Astrocyte (in vitro differentiated cells and primary cell): ENCODE measurements at regions not wholly inside any gene's neighbourhood (a gene's known extent, or its start where the extent isn't known, plus 50 kb on each side); places are given as distances from the start of the nearest gene placed in this dataset.
A peak's percentile ranks its signal among the peaks of the same experiment; 100 is the strongest.

Experiments
- DNase-seq: peaks from one replicate; pipeline ENCODE4 v3.0.0-alpha.2; 2010; ENCODE audit warnings: low read depth
- FAIRE-seq: peaks from 2 replicates; lab custom pipeline; 2011; peaks lifted over from hg19 to GRCh38; lab: Jason Lieb, UNC
- H2AFZ ChIP-seq: 2 replicates; pipeline ENCODE4 v1.6.0; 2012; ENCODE audit warnings: low read depth, low read length, inconsistent platforms
- H3K27ac ChIP-seq: 2 replicates; pipeline ENCODE4 v1.5.1; 2011; ENCODE audit warnings: low read depth, low read length, inconsistent platforms
- H3K27me3 ChIP-seq: 2 replicates; pipeline ENCODE4 v1.6.0; 2011; ENCODE audit warnings: low read length, inconsistent platforms; ENCODE audit not compliant: insufficient read depth
- H3K36me3 ChIP-seq: 2 replicates; pipeline ENCODE4 v1.5.1; 2011; ENCODE audit warnings: low read length, inconsistent platforms; ENCODE audit not compliant: insufficient read depth
- H3K4me1 ChIP-seq: 2 replicates; pipeline ENCODE4 v1.5.1; 2011; ENCODE audit warnings: low read length, inconsistent platforms; ENCODE audit not compliant: insufficient read depth
- H3K4me2 ChIP-seq: 2 replicates; pipeline ENCODE4 v1.6.0; 2012; ENCODE audit warnings: low read length, inconsistent platforms
- H3K4me3 ChIP-seq: 2 replicates; pipeline ENCODE4 v1.5.1; 2011; ENCODE audit warnings: low read depth, mild to moderate bottlenecking, low read length, inconsistent platforms; ENCODE audit not compliant: insufficient read depth
- H3K79me2 ChIP-seq: 2 replicates; pipeline ENCODE4 v1.6.0; 2012; ENCODE audit warnings: mild to moderate bottlenecking, low read length, inconsistent platforms; ENCODE audit not compliant: insufficient read depth
- H3K9ac ChIP-seq: 2 replicates; pipeline ENCODE4 v1.6.0; 2012; ENCODE audit warnings: mild to moderate bottlenecking, low read length, inconsistent platforms
- H3K9me3 ChIP-seq: 2 replicates; pipeline ENCODE4 v1.5.1; 2012; ENCODE audit warnings: low read depth, mild to moderate bottlenecking, low read length, inconsistent platforms; ENCODE audit not compliant: insufficient read depth
- H4K20me1 ChIP-seq: 2 replicates; pipeline ENCODE4 v1.6.0; 2012; ENCODE audit warnings: low read length, inconsistent platforms; ENCODE audit not compliant: insufficient read depth
- H3K27ac Mint-ChIP-seq: one replicate; pipeline ENCODE4 v1.8.0; 2021; ENCODE audit warnings: mild to moderate bottlenecking, mixed read lengths; ENCODE audit not compliant: unreplicated experiment
- H3K27me3 Mint-ChIP-seq: one replicate; pipeline ENCODE4 v1.8.0; 2021; ENCODE audit warnings: low read depth, mixed read lengths; ENCODE audit not compliant: unreplicated experiment
- H3K36me3 Mint-ChIP-seq: one replicate; pipeline ENCODE4 v1.8.0; 2021; ENCODE audit warnings: low read depth, mixed read lengths; ENCODE audit not compliant: unreplicated experiment
- H3K4me1 Mint-ChIP-seq: one replicate; pipeline ENCODE4 v1.8.0; 2021; ENCODE audit warnings: low read depth, mixed read lengths; ENCODE audit not compliant: unreplicated experiment
- H3K4me3 Mint-ChIP-seq: one replicate; pipeline ENCODE4 v1.8.0; 2021; ENCODE audit warnings: mild to moderate bottlenecking, moderate library complexity, mixed read lengths; ENCODE audit not compliant: unreplicated experiment
- H3K9me3 Mint-ChIP-seq: one replicate; pipeline ENCODE4 v1.8.0; 2021; ENCODE audit warnings: mild to moderate bottlenecking, mixed read lengths; ENCODE audit not compliant: unreplicated experiment
- EZH2 ChIP-seq: IDR thresholded peaks from 2 replicates; pipeline ENCODE4 v1.6.1; 2012; ENCODE audit warnings: mild to moderate bottlenecking, low read length, inconsistent platforms; ENCODE audit not compliant: insufficient read depth
- TF ChIP-seq, protein P1 (sequence below): IDR thresholded peaks from 2 replicates; pipeline ENCODE4 v1.5.1; 2011; ENCODE audit warnings: low read depth, mild to moderate bottlenecking, inconsistent platforms, low read length, moderate library complexity; ENCODE audit not compliant: insufficient read depth

DNA sequence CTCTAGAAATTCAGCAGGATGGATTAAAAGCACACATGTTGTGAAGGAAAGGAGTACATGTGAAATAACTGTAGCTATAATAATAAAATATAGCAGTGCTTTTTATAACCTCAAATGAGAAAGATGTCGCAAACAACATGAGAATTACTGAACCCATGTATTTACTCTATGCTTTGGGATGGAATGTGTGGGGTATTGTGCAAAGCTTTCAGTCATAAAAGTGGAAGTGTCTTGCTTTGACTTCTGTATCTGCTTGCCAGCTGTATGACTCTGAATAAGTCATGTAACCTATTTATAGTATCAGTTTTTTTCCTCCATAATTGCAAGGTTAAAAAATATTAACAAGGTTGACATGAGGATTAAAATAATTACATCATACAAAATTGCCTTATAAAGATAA, 519.3 kb upstream of the CADM2 start:
- Histone ChIP-seq H3K4me2 (no peak overlapping the region), H3K4me3 (no peak overlapping the region), H3K36me3 (no peaks in the 10 kb centered on the region), H3K79me2 (no peaks in the 10 kb centered on the region), H3K9ac (no peak overlapping the region), H4K20me1 (no peaks in the 10 kb centered on the region), H3K9me3 (no peaks in the 10 kb centered on the region), H3K27me3 (no peaks in the 10 kb centered on the region), H3K4me1 (no peaks in the 10 kb centered on the region), H2AFZ (no peak overlapping the region), H3K27ac (no peak overlapping the region)
- no peak for DNase-seq
- TF ChIP-seq EZH2 = no peak
- TF ChIP-seq, protein P1, sequence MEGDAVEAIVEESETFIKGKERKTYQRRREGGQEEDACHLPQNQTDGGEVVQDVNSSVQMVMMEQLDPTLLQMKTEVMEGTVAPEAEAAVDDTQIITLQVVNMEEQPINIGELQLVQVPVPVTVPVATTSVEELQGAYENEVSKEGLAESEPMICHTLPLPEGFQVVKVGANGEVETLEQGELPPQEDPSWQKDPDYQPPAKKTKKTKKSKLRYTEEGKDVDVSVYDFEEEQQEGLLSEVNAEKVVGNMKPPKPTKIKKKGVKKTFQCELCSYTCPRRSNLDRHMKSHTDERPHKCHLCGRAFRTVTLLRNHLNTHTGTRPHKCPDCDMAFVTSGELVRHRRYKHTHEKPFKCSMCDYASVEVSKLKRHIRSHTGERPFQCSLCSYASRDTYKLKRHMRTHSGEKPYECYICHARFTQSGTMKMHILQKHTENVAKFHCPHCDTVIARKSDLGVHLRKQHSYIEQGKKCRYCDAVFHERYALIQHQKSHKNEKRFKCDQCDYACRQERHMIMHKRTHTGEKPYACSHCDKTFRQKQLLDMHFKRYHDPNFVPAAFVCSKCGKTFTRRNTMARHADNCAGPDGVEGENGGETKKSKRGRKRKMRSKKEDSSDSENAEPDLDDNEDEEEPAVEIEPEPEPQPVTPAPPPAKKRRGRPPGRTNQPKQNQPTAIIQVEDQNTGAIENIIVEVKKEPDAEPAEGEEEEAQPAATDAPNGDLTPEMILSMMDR = no peak
- Mint-ChIP-seq H3K27ac (no peak overlapping the region), H3K4me1 (peaks cover 6% of the 10 kb centered on the region), H3K4me3 (no peak overlapping the region), H3K36me3 (no peaks in the 10 kb centered on the region), H3K27me3 (no peaks in the 10 kb centered on the region), H3K9me3 (no peaks in the 10 kb centered on the region)
- no peak for FAIRE-seq

DNA sequence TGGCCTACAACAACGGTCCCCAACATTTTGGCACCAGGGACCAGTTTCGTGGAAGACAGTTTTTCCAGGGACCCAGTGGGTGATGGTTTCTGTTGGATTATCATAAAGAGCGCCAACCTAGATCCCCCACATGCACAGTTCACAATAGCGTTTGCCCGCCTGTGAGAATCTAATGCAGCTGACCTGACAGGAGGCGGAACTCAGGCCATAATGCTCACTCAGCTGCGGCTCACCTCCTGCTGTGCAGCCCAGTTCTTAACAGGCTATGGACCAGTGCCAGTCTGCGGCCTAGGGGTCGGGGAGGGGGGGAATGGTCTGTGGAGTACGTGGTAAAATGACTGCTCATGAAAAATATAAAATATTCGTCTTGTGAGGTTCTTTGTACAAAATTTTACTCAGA, 518.5 kb upstream of the CADM2 start:
- Mint-ChIP-seq H3K27me3 (no peaks in the 10 kb centered on the region), H3K4me1 (peaks cover 8% of the 10 kb centered on the region), H3K9me3 (no peaks in the 10 kb centered on the region), H3K27ac (no peak overlapping the region), H3K4me3 (no peak overlapping the region), H3K36me3 (no peaks in the 10 kb centered on the region)
- H3K27me3 ChIP-seq = no peaks in the 10 kb centered on the region
- FAIRE-seq (no peak), DNase-seq (no peak)
- TF ChIP-seq EZH2 = no peak
- TF ChIP-seq, protein P1 = no peak
- H3K4me2 ChIP-seq = no peak overlapping the region
- H3K9ac ChIP-seq = no peak overlapping the region
- H3K9me3 ChIP-seq = no peaks in the 10 kb centered on the region
- no peaks in the 10 kb centered on the region for H3K36me3 ChIP-seq
- H3K4me1 ChIP-seq = no peaks in the 10 kb centered on the region
- no peak overlapping the region for H2AFZ ChIP-seq
- no peak overlapping the region for H3K4me3 ChIP-seq
- H3K27ac ChIP-seq = no peak overlapping the region
- no peaks in the 10 kb centered on the region for H3K79me2 ChIP-seq
- H4K20me1 ChIP-seq = no peaks in the 10 kb centered on the region

DNA sequence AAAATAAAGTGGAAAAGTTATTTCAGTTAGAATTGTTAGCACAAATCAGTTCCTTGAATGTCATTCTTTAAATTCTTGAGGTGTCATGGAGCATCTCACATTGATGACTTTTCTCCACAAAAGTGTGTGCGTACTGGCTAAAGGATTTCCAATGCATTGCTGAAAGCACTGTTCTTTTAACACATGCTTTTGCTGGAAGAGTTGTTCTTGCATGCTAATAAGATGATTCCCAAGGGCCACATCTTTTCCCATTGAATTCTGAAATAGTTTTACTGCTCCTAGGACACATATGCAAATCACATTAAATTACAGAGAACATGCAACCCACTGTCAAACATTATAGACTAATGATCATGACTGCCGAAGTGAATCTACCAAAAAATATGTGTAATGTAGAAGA, 516.3 kb upstream of the CADM2 start:
- Histone ChIP-seq H3K4me2 (no peak overlapping the region), H3K27me3 (no peaks in the 10 kb centered on the region), H3K4me3 (no peak overlapping the region), H3K4me1 (no peaks in the 10 kb centered on the region), H3K27ac (no peak overlapping the region), H3K79me2 (no peaks in the 10 kb centered on the region), H2AFZ (no peak overlapping the region), H3K9ac (no peak overlapping the region), H4K20me1 (no peaks in the 10 kb centered on the region), H3K9me3 (no peaks in the 10 kb centered on the region), H3K36me3 (no peaks in the 10 kb centered on the region)
- TF ChIP-seq, protein P1 = no peak
- no peak for TF ChIP-seq EZH2
- Mint-ChIP-seq H3K27me3 (no peaks in the 10 kb centered on the region), H3K27ac (no peak overlapping the region), H3K4me1 (peaks cover 8% of the 10 kb centered on the region), H3K9me3 (no peaks in the 10 kb centered on the region), H3K36me3 (no peaks in the 10 kb centered on the region), H3K4me3 (no peak overlapping the region)
- FAIRE-seq = no peak
- peak; percentile 11 for DNase-seq
